ENCODE measurements at regions not wholly inside any gene's neighbourhood (a gene's known extent, or its start where the extent isn't known, plus 50 kb on each side); places are given as distances from the start of the nearest gene placed in this dataset.
"Not testable (repeated sequence)": the region's sequence is repeated elsewhere in the genome, so short reads cannot be mapped to it uniquely, and the experiment has no call there.

DNA sequence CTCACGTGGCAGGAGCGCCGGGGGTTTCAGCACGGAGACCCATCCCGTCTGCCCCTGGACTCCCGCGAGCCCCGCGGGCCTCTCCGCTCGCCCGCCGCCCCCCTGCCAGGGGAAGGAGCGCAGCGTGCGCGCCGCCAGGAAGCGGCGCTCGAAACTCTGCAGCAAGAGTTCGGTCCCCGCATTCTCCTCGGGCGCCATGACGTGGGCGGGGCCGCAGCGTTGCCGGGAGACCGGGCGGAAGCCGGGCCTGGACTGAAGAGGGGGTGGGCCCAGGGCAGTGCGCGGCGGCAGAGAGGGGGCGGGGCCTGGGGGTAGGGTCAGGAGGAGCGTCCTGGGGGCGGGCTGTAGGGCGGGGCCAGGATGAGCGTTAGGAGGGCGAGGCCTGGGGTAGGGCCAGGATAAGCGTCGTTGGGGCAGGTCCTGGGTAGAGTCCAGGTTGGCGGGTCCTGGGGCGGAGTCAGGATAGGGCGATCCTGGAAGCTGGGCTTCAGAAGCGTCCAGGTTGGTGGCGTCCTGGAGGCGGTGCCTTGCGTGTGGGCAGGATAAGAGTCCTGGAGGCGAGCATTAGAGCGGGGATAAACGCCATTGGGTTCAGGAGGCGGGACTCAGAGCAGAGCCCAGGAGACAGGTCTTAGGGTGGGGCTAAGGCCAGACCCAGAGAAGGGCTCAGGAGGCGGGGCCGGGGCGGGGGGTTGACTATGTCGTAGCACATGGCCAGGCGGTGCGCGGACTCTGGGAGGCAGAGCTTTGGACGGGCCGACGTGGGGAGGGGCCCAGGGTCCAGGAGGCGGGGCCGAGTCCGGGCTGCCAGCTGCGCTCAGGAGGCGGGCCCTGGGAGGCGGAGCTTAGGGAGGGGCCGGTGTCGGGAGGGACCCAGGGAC, 229.0 kb upstream of the FRG2C start:
- peak overlapping the region; percentile 88 to 89 for H3K27ac ChIP-seq
- TF ChIP-seq, protein P1, sequence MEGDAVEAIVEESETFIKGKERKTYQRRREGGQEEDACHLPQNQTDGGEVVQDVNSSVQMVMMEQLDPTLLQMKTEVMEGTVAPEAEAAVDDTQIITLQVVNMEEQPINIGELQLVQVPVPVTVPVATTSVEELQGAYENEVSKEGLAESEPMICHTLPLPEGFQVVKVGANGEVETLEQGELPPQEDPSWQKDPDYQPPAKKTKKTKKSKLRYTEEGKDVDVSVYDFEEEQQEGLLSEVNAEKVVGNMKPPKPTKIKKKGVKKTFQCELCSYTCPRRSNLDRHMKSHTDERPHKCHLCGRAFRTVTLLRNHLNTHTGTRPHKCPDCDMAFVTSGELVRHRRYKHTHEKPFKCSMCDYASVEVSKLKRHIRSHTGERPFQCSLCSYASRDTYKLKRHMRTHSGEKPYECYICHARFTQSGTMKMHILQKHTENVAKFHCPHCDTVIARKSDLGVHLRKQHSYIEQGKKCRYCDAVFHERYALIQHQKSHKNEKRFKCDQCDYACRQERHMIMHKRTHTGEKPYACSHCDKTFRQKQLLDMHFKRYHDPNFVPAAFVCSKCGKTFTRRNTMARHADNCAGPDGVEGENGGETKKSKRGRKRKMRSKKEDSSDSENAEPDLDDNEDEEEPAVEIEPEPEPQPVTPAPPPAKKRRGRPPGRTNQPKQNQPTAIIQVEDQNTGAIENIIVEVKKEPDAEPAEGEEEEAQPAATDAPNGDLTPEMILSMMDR (IDR thresholded peaks at IDR 0.05) = peak in 2 of 4 experiments; percentile 9 to 20
- peak; percentile 53 for TF ChIP-seq POLR2AphosphoS5 (IDR thresholded peaks at IDR 0.05)
- H3K27me3 ChIP-seq (replicated peaks; ENCODE audit: insufficient read depth); H3K4me1 ChIP-seq (replicated peaks); H3K36me3 ChIP-seq; intact Hi-C loops (cut with DNase I); H3K9me3 ChIP-seq: not testable (repeated sequence)
- peak overlapping the region; percentile 79 for H3K4me3 ChIP-seq
- peak; percentile 99 for DNase-seq (ENCODE audit: low spot score)
- WGBS = 2% methylated on average over 56 of the region's 73 CpGs

DNA sequence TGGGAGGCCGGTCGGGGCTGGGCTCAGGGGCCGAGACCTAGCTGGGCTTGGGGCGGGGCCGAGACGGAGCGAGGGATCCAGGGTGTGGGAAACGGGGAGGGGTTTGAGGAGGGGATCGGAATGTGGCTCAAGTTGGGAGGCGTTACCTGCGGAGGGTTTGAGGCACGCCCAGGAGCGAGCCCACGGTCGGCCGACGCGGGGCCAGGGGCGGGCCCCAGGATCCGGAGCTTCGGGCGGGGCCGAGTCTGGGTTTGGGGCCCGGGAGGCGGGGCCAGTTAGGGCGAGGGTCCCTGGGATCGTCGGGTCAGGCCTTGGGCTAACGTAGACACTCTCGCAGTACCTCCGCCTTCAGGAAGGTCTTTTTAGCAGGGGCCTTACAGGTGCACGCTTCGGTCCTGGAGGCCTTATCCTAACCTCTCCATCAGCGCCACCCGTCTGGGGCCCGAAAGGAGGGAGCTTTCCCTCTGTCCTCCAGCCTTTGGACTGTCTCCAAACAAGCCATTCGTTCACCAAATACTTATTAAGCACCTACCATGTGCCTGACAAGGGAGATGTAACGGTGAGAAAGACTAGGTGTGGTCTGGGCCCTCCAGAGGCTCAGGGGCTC, 228.2 kb upstream of the FRG2C start:
- 1% methylated on average over 37 of the region's 38 CpGs for WGBS
- intact Hi-C loops (cut with DNase I); H3K36me3 ChIP-seq; DNase-seq (ENCODE audit: low spot score); H3K27me3 ChIP-seq (replicated peaks; ENCODE audit: insufficient read depth); H3K9me3 ChIP-seq; H3K4me1 ChIP-seq (replicated peaks): not testable (repeated sequence)
- peak overlapping the region; percentile 88 to 89 for H3K27ac ChIP-seq
- H3K4me3 ChIP-seq = peak overlapping the region; percentile 79

GRCh38 chr3:75440986-75441385, 223.1 kb upstream of the FRG2C start:
- intact Hi-C loops (cut with DNase I); H3K9me3 ChIP-seq; DNase-seq (ENCODE audit: low spot score): not testable (repeated sequence)

GRCh38 chr3:75444634-75445033, 219.5 kb upstream of the FRG2C start:
- H3K27ac ChIP-seq; H3K4me1 ChIP-seq (replicated peaks); H3K9me3 ChIP-seq; intact Hi-C loops (cut with DNase I); H3K4me3 ChIP-seq; DNase-seq (ENCODE audit: low spot score); H3K36me3 ChIP-seq; H3K27me3 ChIP-seq (replicated peaks; ENCODE audit: insufficient read depth): not testable (repeated sequence)
- 96% methylated on average over 10 of the region's 19 CpGs for WGBS

More at GRCh38 chr3:75440986-75441385, 223.1 kb upstream of the FRG2C start:
- not testable (repeated sequence) for H3K4me3 ChIP-seq; H3K27me3 ChIP-seq (replicated peaks; ENCODE audit: insufficient read depth); H3K27ac ChIP-seq; H3K4me1 ChIP-seq (replicated peaks); H3K36me3 ChIP-seq
- 48% methylated on average over 7 of the region's 7 CpGs for WGBS

GRCh38 chr3:75445234-75445633, 218.9 kb upstream of the FRG2C start:
- H3K27me3 ChIP-seq (replicated peaks; ENCODE audit: insufficient read depth); H3K27ac ChIP-seq; H3K36me3 ChIP-seq; DNase-seq (ENCODE audit: low spot score); H3K4me3 ChIP-seq; H3K9me3 ChIP-seq; intact Hi-C loops (cut with DNase I); H3K4me1 ChIP-seq (replicated peaks): not testable (repeated sequence)
- 93% methylated on average over 6 of the region's 6 CpGs for WGBS

DNA sequence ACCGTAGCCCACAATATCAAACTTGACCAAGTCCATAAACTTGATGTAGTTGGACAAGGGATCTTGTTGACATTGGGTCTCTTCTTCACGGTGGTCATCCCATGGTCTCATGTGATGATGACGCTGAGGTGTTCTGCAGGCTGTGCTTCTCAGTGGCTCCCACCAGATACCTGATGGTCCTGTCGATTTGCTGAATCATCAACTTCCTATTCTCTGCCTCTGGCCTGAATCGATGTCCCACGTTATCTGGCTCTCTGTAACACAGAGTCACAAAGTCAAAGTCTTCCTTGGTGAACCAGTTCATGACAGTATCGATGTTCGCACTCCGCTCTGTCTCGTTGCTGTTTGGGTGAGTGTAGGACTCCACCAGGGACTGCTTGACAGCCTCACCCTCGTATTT, 217.2 kb upstream of the FRG2C start:
- H3K27me3 ChIP-seq (replicated peaks; ENCODE audit: insufficient read depth); intact Hi-C loops (cut with DNase I); H3K4me3 ChIP-seq; H3K9me3 ChIP-seq; H3K4me1 ChIP-seq (replicated peaks); DNase-seq (ENCODE audit: low spot score); H3K36me3 ChIP-seq; H3K27ac ChIP-seq: not testable (repeated sequence)
- 95% methylated on average over 11 of the region's 11 CpGs for WGBS

DNA sequence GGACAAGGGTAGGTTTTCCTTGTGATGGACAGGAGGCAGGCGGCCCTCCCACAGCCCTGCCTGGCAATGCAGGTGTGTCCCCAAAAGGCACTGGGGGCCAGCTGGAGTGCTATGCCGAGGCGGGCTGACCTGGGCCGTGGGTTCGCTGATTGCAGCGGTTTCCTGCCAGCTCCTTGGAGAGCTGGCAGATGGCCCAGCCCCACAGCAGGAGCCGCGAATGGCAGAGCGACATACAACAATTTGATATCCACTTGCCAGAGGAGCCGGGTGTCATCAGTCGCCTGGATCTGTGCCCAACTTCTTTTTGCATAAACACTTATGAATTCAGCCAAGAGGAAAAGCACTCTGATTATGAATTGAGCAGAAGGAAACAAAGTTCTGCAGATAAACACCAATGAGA, 210.8 kb upstream of the FRG2C start:
- H3K4me1 ChIP-seq (replicated peaks); H3K36me3 ChIP-seq; H3K4me3 ChIP-seq; DNase-seq (ENCODE audit: low spot score); H3K9me3 ChIP-seq; H3K27me3 ChIP-seq (replicated peaks; ENCODE audit: insufficient read depth); H3K27ac ChIP-seq; intact Hi-C loops (cut with DNase I): not testable (repeated sequence)
- 21% methylated on average over 11 of the region's 11 CpGs for WGBS

- not testable (repeated sequence) for H3K9me3 ChIP-seq; DNase-seq (ENCODE audit: low spot score)
- WGBS = 85% methylated on average over 1 of the region's 1 CpG
Observed at GRCh38 chr3:75453839-75454238, 210.3 kb upstream of the FRG2C start.

GRCh38 chr3:75474530-75474929, 189.6 kb upstream of the FRG2C start:
- DNase-seq (ENCODE audit: low spot score); intact Hi-C loops (cut with DNase I); H3K36me3 ChIP-seq; H3K9me3 ChIP-seq; H3K4me1 ChIP-seq (replicated peaks); H3K4me3 ChIP-seq; H3K27ac ChIP-seq; H3K27me3 ChIP-seq (replicated peaks; ENCODE audit: insufficient read depth): not testable (repeated sequence)
- WGBS = 94% methylated on average over 4 of the region's 4 CpGs

More at GRCh38 chr3:75453839-75454238, 210.3 kb upstream of the FRG2C start:
- H3K36me3 ChIP-seq; H3K27ac ChIP-seq; intact Hi-C loops (cut with DNase I); H3K27me3 ChIP-seq (replicated peaks; ENCODE audit: insufficient read depth); H3K4me3 ChIP-seq; H3K4me1 ChIP-seq (replicated peaks): not testable (repeated sequence)

- H3K36me3 ChIP-seq; DNase-seq (ENCODE audit: low spot score); H3K27me3 ChIP-seq (replicated peaks; ENCODE audit: insufficient read depth); intact Hi-C loops (cut with DNase I); H3K4me1 ChIP-seq (replicated peaks); H3K9me3 ChIP-seq; H3K27ac ChIP-seq; H3K4me3 ChIP-seq: not testable (repeated sequence)
- 91% methylated on average over 2 of the region's 2 CpGs for WGBS
Observed at GRCh38 chr3:75496600-75496999, 167.5 kb upstream of the FRG2C start.

- H3K4me1 ChIP-seq (replicated peaks); intact Hi-C loops (cut with DNase I); H3K9me3 ChIP-seq; H3K4me3 ChIP-seq; H3K36me3 ChIP-seq; H3K27ac ChIP-seq; DNase-seq (ENCODE audit: low spot score); H3K27me3 ChIP-seq (replicated peaks; ENCODE audit: insufficient read depth): not testable (repeated sequence)
- 56% methylated on average over 4 of the region's 4 CpGs for WGBS
Observed at GRCh38 chr3:75500357-75500756, 163.8 kb upstream of the FRG2C start.

Measured in prostate gland (tissue), 2 donors.